ENCODE measurements at regions not wholly inside any gene's neighbourhood (a gene's known extent, or its start where the extent isn't known, plus 50 kb on each side); places are given as distances from the start of the nearest gene placed in this dataset.

DNA sequence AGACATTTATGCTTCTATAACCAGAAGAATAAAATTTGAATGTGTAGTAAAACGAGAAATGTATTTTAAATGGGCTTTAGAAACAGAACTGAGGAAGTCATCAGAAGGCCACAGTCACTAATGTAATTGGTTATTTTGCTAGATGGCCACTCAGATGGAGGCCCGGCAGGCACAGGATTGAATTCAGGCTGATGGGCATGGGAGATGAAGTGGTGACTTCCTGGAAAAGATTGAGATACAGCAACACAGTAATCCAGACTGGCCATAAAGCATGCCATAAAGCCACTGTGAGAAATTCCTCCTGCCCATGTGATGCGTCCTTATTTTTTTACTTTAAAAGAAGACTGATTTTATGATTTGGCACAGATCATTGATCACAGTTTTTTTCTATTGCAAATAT lies 297.7 kb downstream of the ICOS start:
- TF ChIP-seq EP300 (IDR thresholded peaks at IDR 0.05): no peak
- TF ChIP-seq, protein P1, sequence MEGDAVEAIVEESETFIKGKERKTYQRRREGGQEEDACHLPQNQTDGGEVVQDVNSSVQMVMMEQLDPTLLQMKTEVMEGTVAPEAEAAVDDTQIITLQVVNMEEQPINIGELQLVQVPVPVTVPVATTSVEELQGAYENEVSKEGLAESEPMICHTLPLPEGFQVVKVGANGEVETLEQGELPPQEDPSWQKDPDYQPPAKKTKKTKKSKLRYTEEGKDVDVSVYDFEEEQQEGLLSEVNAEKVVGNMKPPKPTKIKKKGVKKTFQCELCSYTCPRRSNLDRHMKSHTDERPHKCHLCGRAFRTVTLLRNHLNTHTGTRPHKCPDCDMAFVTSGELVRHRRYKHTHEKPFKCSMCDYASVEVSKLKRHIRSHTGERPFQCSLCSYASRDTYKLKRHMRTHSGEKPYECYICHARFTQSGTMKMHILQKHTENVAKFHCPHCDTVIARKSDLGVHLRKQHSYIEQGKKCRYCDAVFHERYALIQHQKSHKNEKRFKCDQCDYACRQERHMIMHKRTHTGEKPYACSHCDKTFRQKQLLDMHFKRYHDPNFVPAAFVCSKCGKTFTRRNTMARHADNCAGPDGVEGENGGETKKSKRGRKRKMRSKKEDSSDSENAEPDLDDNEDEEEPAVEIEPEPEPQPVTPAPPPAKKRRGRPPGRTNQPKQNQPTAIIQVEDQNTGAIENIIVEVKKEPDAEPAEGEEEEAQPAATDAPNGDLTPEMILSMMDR (IDR thresholded peaks at IDR 0.05): no peak
- no peak for TF ChIP-seq POLR2A (IDR thresholded peaks at IDR 0.05)
